GM23248 (cell line): ENCODE measurements at regions not wholly inside any gene's neighbourhood (a gene's known extent, or its start where the extent isn't known, plus 50 kb on each side); places are given as distances from the start of the nearest gene placed in this dataset.

Experiments used
- EZH2 ChIP-seq: fragments of 200-600 bp; sonication (generic); IDR thresholded peaks from 2 replicates; pipeline ENCODE4 v1.6.1; 2018; ENCODE audit warnings: antibody characterized with exemption, mild to moderate bottlenecking; ENCODE audit not compliant: insufficient read depth, poor library complexity, severe bottlenecking
- EZH2phosphoT487 ChIP-seq: fragments of 200-600 bp; sonication (generic); IDR thresholded peaks from 2 replicates; pipeline ENCODE4 v1.6.1; 2018; ENCODE audit warnings: antibody characterized with exemption, moderate library complexity, mild to moderate bottlenecking, low read depth; ENCODE audit not compliant: insufficient read depth

DNA sequence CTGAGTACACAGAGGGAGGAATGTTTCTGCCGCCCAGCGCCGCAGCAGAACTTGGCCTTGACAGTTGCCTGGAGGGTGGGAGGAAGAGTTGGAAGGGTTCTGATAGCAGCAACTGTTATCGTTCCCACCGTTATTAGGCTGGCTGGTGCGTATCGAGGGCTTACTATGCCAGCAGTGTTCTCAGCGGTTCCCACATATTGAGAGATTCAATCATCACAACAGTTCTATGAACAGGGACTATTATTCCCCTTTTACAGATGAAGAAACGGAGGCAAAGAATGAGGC lies 380.1 kb upstream of the SULF2 start:
- TF ChIP-seq EZH2, result no peak
- no peak for TF ChIP-seq EZH2phosphoT487
